ENCODE measurements at regions not wholly inside any gene's neighbourhood (a gene's known extent, or its start where the extent isn't known, plus 50 kb on each side); places are given as distances from the start of the nearest gene placed in this dataset.
"Not testable (repeated sequence)": the region's sequence is repeated elsewhere in the genome, so short reads cannot be mapped to it uniquely, and the experiment has no call there.

DNA sequence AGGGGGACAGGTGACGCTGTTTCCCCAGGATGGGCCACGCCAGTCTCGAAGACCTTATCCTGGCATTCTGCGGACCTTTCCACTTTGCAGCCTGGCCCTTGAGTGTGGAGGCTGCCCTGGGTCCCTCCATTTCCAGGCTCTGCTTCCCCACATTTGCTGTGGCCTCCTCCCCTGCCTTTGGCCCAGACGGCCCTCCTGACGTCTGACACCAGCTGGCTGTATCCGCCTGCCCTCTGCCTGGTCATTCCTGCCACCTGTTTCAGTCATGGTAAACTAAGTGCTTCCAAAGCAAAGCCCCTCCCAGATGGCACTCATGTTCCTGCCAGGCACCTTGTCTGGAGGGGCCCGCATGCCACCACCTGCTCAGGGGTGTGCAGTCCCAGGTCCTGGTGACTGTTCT is 95.1 kb downstream of the ASB1 start:
- no peak for DNase-seq

DNA sequence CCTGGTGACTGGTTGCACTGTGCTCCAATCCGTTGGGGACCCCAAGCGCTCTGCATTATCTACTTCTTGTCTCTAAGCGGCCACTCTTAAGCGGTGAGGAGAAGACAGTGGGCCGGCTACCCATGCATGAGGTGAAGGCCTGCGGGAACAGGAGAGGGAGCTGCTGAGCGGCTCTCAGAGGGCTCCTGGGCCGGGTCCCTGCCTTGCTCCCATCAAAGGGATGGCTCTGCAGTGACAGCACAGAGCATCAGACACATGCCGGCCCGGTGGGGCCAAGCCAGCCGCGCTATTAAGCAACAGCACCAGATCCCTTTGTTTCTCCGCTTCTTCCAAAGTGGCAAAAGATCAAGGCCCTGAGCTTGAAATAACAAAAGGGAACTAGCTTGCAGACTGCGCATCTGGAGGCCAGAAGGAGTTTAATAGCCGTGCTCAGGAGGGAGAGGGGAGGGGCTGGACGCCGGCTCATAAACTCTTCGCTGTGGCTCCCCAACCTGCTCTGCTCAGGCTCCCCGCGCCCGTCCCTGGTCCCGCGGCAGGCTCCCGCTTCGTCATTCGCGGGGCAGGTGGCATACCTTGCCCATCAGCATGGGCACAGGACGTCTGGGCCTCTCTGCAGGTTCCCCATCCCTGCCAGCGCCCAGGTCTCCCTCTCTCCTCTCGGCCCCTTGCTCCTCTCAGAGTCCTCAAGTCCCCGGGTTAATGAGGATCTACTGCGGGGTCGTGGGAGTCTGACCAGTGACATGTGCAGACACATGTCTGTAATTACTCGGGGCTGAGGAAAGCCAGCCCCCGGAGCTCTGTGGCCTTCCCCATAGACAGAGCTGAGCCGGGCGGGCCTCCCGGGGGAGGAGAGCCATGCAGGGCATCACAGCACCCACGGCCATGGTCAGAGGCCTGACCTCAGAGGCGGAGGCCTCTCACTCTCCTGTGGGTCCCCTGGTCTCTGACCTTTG is 96.7 kb downstream of the ASB1 start:
- no peak for DNase-seq

DNA sequence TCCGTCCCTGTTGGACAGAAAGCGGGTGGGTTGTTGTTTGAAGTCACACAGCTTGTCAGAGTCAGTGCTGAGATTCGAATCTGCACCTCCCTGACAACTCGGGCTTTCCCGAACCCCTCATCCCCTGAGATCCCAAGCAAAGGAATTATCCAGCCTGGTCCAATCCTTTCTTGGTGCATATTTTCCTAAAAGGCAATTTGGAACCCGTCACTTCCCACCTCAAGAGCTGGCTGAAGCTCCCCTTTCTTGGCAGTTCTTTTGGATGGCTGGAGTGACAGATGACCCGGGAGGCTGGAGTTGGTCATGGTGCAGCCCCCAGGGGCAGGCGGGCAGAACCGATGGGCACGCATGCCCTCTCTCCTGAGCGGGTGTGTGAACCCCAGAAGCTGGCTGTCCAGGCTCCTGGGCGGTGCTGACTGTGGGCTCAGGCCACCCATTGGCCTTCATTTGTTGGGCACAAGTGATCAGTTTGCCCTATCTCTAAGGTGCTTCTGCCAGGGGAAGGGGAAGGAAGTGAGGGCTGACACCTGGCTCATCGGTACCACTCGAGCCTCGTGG is 97.8 kb downstream of the ASB1 start:
- DNase-seq: no peak

- no peak for DNase-seq
Observed at GRCh38 chr2:238525990-238526389, 99.3 kb downstream of the ASB1 start.

DNA sequence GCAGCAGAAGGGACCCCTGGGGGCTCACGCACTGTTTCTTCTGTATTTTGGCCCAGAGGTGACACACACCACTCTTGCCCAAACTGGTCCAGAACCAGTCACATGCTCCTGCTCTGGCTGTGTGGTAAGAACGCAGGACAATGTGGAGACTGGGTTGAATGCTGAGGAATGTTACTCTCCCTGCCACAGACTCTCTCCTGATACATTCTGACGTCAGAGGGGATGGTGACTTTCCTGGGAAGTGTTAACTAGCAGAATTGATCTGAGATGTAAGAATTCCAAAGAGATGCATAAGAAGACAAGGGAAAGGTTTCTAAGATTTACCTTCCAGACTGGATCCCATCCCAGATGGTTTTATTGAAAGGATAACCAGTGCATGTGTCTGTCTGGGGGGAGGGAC is 100.8 kb downstream of the ASB1 start:
- no peak for DNase-seq

DNA sequence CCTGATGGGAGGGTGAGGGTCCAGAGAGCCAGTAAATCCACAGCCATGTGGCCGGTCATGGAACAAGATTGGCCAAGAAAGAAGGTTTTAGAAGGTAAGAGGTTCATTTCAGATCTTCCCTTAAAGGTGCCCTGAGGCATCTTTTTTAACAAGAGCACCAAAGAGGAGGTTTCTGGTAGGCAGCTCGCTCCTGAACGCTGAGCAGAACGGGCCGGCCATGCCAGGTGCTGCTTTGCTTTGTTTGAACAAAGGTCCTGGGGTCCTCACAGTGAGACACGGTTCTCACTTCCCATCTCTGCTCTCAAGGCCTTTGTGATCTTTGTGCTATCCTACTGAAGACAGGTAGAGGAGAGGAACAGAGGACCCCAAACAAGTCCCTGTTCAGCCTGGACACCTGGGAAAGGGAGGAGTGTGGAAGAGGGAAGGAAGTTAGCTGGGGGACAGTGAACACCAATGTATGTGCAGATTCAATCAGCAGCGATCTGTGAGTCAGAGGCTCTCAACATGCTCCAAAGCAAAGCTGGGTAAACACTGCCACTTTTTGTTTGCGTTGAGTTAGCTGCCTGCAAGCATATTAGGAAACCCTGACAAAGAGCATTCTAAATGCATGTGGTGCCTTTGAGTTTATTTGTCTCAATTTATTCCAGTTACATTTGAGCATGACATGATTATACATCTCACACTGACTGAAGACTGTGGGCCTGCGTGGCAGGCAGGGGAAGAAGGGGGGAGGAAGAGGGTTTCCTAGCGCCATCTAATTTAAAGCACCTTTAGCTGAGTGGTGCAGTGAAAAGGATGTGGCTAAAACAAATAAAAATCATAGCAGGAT is 102.4 kb downstream of the ASB1 start:
- DNase-seq: no peak

DNA sequence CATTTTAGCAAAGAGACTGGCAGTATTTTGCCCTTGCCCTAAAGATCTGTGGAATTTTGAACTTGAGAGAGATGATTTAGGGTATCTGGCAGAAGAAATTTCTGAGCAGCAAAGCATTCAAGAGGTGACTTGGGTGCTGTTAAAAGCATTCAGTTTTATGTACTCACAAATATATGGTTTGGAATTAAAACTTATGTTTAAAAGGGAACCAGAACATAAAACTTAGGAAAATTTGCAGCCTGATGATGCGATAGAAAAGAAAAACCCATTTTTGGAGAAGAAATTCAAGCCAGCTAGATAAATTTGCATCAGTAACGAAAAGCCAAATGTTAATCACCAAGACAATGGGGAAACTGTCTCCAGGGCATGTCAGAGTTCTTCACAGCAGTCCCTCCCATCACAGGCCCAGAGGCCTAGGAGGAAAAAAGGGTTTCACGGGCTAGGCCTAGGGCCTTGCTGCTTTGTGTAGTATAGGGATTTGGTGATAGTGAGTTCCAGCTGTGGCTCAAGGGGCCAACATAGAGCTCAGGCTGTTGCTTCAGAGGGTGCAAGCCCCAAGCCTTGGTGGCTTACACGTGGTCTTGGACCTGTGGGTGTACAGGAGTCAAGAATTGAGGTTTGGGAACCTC is 104.4 kb downstream of the ASB1 start:
- DNase-seq: not testable (repeated sequence)

DNA sequence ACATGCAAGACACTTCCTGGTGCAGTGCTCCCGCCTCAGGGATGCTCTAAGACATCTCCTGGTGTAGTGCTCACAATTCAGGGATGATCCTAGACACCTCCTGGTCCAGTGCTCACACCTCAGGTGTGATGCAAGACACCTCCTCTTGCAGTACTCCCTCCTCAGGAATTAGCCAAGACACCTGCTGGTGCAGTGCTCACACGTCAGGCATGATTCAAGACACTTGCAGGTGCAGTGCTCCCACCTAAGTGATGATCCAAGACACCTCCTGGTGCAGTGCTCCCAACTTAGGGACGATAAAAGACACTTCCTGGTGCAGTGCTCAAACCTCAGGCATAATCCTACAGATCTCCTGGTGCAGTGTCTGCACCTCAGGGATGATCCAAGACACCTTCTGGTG is 117.0 kb downstream of the ASB1 start:
- not testable (repeated sequence) for DNase-seq

- DNase-seq: no peak
Observed at GRCh38 chr2:238548902-238549462, 122.3 kb downstream of the ASB1 start.

DNA sequence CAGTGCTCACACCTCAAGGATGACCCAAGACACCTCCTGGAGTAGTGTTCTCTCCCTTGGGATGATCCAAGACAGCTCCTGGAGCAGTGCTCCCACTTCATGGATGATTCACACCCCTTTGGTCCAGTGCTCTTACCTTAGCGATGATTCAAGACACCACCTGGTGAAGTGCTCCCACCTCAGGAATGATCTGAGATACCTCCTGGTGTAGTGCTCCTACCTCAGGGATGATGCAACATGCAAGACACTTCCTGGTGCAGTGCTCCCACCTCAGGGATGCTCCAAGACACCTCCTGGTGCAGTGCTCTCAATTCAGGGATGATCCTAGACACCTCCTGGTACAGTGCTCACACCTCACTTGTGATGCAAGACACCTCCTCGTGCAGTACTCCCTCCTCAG is 123.1 kb downstream of the ASB1 start:
- no peak for DNase-seq

- no peak for DNase-seq
Observed at GRCh38 chr2:238551091-238551490, 124.4 kb downstream of the ASB1 start.

GRCh38 chr2:238552226-238552625 is 125.5 kb downstream of the ASB1 start:
- DNase-seq: no peak

DNA sequence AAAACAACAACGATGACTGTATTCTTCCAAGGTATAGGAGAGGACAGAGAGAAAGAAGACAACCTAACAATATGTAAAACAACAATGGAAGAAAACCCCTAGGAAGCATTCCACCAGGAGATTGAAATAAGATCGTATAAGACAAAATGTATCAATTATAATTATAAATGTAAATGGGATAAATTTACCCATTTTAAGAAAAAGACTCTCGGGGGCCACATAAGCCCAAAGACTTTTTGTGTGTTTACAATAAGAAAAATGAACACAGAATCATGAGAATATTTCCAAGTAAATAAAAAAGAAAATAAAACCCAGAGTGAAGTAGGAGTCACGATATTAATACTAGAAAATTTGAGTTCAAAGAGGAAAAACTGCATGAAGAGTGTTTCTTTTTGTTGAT is 126.4 kb downstream of the ASB1 start:
- no peak for DNase-seq

DNA sequence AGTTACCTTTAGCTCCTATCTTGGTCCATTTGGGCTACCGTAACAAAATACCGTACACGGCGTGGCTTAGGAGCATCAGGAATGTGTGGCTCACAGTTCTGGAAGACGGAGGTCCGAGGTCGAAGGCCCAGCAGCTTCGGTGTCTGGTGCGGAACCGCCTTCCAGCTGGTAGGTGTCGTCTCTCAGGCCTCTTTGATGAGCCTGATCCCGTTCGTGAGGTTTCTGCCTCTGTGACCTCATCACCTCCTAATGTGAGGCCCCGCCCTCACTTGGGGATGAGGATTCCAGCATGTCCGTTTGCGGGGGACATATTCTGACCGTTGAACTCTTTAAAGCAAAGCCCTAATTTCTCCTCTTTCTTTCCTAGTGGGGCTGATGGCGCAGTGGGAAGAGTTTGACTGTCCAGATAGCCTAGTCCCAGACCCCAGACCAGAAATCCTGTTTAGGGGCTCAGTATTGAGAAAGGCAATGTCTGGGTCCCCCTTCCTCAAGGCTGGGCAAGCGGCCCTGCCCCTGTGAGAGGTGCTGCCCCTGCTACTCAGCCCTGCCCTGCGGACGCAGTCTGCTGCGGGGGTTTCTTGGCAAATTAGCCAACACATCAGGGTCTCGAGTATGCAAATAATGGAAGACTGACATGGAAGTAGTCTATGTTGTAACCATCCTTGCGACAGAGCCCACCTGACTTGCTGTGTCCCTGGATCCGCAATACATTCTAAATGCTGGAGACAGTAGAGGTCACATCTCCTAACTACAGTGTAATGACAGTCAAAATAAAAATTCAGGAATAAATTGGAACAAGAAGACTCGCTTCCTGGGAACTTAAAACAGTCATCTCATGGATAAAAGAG is 128.0 kb downstream of the ASB1 start:
- no peak for DNase-seq

GRCh38 chr2:238555786-238556542 is 129.2 kb downstream of the ASB1 start:
- DNase-seq: no peak

DNA sequence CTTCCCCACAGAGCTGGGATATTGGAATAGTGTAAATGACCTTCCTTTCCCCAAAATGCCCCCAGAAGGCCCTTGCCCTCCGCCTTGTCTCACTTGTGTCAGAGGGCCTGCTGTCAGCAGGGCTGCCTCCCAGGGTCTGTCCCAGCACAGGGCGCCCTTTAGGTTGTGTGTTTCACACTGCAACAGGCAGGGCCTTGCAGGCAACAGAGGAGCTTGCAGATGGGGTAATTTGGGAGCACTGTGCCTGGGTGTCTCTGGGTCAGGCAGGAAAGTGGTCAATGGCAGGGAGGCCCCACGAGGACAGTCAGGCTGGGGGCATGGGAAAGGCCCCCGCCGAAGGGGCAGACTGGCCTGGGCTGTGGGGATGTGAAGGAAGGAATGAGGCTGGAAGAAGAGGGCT is 130.7 kb downstream of the ASB1 start:
- no peak for DNase-seq

GRCh38 chr2:238557936-238558335 is 131.2 kb downstream of the ASB1 start:
- DNase-seq: no peak

GRCh38 chr2:238558456-238559099 is 131.9 kb downstream of the ASB1 start:
- no peak for DNase-seq

DNA sequence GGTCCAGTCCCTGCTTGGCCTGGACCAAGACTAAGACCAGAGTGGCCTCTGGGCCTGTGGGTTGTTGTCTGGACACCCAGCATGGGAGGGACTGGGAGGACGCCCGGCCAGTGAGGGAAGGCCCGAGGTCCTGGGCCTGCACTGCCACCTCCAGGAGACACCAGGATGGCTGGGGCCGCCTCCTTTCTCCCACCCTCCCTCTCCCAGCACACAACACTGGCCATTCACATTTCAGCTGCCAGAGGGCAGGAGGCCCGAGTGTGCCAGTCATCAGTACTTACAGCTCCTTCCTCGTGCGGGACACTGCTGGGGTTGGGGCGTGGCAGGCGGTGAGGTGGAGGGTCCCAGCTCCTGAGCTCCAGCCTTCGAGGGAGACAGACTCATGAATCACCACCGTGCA is 133.5 kb downstream of the ASB1 start:
- DNase-seq: no peak

DNA sequence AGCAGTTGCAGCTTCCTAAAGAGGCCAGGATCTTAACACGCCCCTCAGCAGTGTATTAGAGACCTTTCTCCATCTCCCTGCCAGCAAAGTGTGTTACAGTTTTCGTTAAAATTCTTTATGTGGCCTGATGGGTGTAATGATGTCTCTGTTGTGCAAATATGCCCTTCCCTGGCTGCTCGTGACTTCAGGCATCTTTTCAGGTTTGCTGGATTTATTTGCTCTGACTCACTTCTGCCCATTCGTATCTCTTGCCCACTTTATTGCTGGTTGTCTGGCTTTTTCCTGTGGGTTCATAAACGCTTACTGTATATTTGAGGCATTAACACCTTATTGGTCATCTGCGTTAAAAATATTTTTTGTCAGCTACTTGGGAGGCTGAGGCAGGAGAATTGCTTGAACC is 134.5 kb downstream of the ASB1 start:
- DNase-seq: no peak

DNA sequence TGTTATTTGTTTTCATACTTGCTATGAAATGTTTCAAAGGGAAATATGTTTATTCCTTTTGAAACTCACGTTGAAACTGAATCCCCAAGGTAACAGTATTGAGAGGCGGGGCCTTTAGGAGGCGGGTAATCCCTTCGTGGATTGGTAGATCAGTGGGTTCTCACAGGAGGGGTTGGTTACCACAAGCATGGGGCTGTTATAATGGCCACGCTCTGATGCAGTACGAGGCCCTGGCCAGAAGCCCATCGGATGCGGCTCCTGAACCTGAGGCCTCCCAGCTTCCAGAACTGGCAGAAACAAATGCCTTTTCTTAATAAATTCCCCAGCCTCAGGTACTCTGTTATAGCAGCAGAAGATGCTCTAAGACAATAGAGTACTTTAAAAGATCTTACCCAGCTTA is 135.7 kb downstream of the ASB1 start:
- DNase-seq: no peak
